ENCODE measurements at regions not wholly inside any gene's neighbourhood (a gene's known extent, or its start where the extent isn't known, plus 50 kb on each side); places are given as distances from the start of the nearest gene placed in this dataset.

GRCh38 chr2:223180463-223180862, 128.5 kb downstream of the KCNE4 start:
- TF ChIP-seq TEAD4 (IDR thresholded peaks at IDR 0.05; ENCODE audit: low read depth, low read length) = no peak
- no peak for TF ChIP-seq CTCF (IDR thresholded peaks at IDR 0.05; ENCODE audit: control extremely low read depth in 1 of 3, insufficient read depth in 1 of 3, low read depth in 1 of 3, low read length in 3 of 3)
- TF ChIP-seq BCL11A (IDR thresholded peaks at IDR 0.05; ENCODE audit: low read depth in 2 of 2, low read length in 2 of 2) = no peak
- TF ChIP-seq JUN (IDR thresholded peaks at IDR 0.05; ENCODE audit: low read depth, low read length) = no peak

Measured in H1 (cell line).